ENCODE measurements at regions not wholly inside any gene's neighbourhood (a gene's known extent, or its start where the extent isn't known, plus 50 kb on each side); places are given as distances from the start of the nearest gene placed in this dataset.

GRCh38 chr3:33980252-33980651, 181.8 kb downstream of the PDCD6IP start:
- TF ChIP-seq, protein P1, sequence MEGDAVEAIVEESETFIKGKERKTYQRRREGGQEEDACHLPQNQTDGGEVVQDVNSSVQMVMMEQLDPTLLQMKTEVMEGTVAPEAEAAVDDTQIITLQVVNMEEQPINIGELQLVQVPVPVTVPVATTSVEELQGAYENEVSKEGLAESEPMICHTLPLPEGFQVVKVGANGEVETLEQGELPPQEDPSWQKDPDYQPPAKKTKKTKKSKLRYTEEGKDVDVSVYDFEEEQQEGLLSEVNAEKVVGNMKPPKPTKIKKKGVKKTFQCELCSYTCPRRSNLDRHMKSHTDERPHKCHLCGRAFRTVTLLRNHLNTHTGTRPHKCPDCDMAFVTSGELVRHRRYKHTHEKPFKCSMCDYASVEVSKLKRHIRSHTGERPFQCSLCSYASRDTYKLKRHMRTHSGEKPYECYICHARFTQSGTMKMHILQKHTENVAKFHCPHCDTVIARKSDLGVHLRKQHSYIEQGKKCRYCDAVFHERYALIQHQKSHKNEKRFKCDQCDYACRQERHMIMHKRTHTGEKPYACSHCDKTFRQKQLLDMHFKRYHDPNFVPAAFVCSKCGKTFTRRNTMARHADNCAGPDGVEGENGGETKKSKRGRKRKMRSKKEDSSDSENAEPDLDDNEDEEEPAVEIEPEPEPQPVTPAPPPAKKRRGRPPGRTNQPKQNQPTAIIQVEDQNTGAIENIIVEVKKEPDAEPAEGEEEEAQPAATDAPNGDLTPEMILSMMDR (IDR thresholded peaks at IDR 0.05; ENCODE audit: insufficient read depth, low read length), result no peak
- TF ChIP-seq GABPA (IDR thresholded peaks at IDR 0.05; ENCODE audit: low read depth) (no peak), POLR2AphosphoS5 (IDR thresholded peaks at IDR 0.05; ENCODE audit: low read depth) (no peak), REST (IDR thresholded peaks at IDR 0.05; ENCODE audit: insufficient replicate concordance, low read depth) (no peak)

All from HL-60 (cell line).